ENCODE measurements at regions not wholly inside any gene's neighbourhood (a gene's known extent, or its start where the extent isn't known, plus 50 kb on each side); places are given as distances from the start of the nearest gene placed in this dataset.

GRCh38 chr5:135657536-135658305 lies 78.9 kb upstream of the CXCL14 start:
- DNase-seq, result no peak

- DNase-seq, result no peak
Measured at GRCh38 chr5:135655468-135655815, 76.7 kb upstream of the CXCL14 start.

- DNase-seq, result no peak
Measured at GRCh38 chr5:135654761-135655467, 76.1 kb upstream of the CXCL14 start.

GRCh38 chr5:135651156-135651555 lies 72.4 kb upstream of the CXCL14 start:
- DNase-seq, result no peak

GRCh38 chr5:135650081-135650480 lies 71.3 kb upstream of the CXCL14 start:
- DNase-seq, result no peak

GRCh38 chr5:135649435-135649834 lies 70.6 kb upstream of the CXCL14 start:
- no peak for DNase-seq

GRCh38 chr5:135648116-135648515 lies 69.3 kb upstream of the CXCL14 start:
- no peak for DNase-seq

GRCh38 chr5:135645336-135646180 lies 66.8 kb upstream of the CXCL14 start:
- DNase-seq, result no peak

GRCh38 chr5:135644816-135645215 lies 66.0 kb upstream of the CXCL14 start:
- DNase-seq, result no peak

GRCh38 chr5:135643881-135644766 lies 65.3 kb upstream of the CXCL14 start:
- DNase-seq, result no peak

GRCh38 chr5:135642934-135643333 lies 64.1 kb upstream of the CXCL14 start:
- DNase-seq, result no peak

- no peak for DNase-seq
Measured at GRCh38 chr5:135642488-135642870, 63.7 kb upstream of the CXCL14 start.

- no peak for DNase-seq
Measured at GRCh38 chr5:135641734-135642487, 63.1 kb upstream of the CXCL14 start.

- DNase-seq, result no peak
Measured at GRCh38 chr5:135641319-135641718, 62.5 kb upstream of the CXCL14 start.

GRCh38 chr5:135635451-135635850 lies 56.7 kb upstream of the CXCL14 start:
- no peak for DNase-seq

GRCh38 chr5:135632798-135633197 lies 54.0 kb upstream of the CXCL14 start:
- no peak for DNase-seq

GRCh38 chr5:135631391-135631790 lies 52.6 kb upstream of the CXCL14 start:
- DNase-seq, result no peak

GRCh38 chr5:135629666-135630065 lies 50.9 kb upstream of the CXCL14 start:
- DNase-seq, result no peak

GRCh38 chr5:135628771-135629563 lies 50.2 kb upstream of the CXCL14 start:
- DNase-seq, result no peak
